ENCODE measurements at regions not wholly inside any gene's neighbourhood (a gene's known extent, or its start where the extent isn't known, plus 50 kb on each side); places are given as distances from the start of the nearest gene placed in this dataset.
A peak's percentile ranks its signal among the peaks of the same experiment; 100 is the strongest.

DNA sequence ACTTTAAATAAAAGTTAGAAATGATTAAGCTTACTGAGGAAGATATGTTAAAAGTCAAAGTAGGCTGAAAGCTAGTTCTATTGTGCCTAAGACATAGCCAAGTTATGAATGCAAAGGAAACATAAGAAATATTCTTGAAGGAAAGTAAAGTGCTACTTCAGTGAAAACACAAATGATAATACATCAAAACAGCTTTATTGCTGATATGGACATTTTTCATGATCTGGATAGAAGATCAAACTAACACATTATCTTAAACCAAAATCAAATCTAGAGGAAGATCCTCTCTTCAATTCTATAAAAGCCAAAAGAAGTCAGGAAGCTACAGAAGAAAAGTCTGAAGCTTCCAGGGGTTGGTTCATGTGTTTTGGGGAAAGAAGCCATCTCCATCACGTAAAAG is 545.9 kb downstream of the COL11A1 start:
- no peaks in the 10 kb centered on the region for H3K4me1 ChIP-seq (ENCODE audit: low read depth)
- DNase-seq (ENCODE audit: low read depth in 1 of 2, low spot score in 1 of 2): no peak
- H3K27me3 ChIP-seq: no peaks in the 10 kb centered on the region
- H3K4me3 ChIP-seq: no peak overlapping the region
- no peaks in the 10 kb centered on the region for H3K9me3 ChIP-seq (ENCODE audit: low read depth)
- TF ChIP-seq, protein P1, sequence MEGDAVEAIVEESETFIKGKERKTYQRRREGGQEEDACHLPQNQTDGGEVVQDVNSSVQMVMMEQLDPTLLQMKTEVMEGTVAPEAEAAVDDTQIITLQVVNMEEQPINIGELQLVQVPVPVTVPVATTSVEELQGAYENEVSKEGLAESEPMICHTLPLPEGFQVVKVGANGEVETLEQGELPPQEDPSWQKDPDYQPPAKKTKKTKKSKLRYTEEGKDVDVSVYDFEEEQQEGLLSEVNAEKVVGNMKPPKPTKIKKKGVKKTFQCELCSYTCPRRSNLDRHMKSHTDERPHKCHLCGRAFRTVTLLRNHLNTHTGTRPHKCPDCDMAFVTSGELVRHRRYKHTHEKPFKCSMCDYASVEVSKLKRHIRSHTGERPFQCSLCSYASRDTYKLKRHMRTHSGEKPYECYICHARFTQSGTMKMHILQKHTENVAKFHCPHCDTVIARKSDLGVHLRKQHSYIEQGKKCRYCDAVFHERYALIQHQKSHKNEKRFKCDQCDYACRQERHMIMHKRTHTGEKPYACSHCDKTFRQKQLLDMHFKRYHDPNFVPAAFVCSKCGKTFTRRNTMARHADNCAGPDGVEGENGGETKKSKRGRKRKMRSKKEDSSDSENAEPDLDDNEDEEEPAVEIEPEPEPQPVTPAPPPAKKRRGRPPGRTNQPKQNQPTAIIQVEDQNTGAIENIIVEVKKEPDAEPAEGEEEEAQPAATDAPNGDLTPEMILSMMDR (IDR thresholded peaks at IDR 0.05; ENCODE audit: low read depth, low read length): no peak
- H3K36me3 ChIP-seq: no peaks in the 10 kb centered on the region
- H3K27ac ChIP-seq: no peak overlapping the region

DNA sequence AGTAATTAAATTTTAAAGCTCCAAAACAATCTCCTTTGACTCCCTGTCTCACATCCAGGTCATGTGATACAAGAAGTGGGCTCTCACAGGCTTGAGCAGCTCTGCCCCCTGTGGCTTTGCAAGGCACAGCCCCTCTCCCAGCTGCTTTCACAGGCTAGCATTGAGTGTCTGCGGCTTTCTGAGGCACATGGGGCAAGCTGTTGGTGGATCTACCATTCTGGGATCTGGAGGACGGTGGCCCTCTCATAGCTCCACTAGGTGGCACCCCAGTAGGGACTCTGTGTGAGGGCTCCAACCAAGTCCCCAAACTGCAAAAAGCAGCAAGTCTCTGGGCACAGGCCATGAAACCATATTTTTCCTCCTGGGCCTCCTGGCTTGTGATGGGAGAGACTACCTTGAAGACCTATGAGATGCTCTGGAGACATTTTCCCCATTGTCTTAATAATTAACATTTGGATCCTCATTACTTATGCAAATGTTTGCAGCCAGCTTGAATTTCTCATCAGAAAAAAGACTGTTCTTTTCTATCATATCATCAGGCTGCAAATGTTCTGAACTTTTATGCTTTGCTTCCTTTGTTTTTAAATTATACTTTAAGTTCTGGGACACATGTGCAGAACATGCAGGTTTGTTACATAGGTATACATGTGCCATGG is 554.1 kb upstream of the OLFM3 start:
- no peak overlapping the region for H3K27ac ChIP-seq
- H3K36me3 ChIP-seq: no peaks in the 10 kb centered on the region
- H3K27me3 ChIP-seq: no peaks in the 10 kb centered on the region
- TF ChIP-seq, protein P1 (IDR thresholded peaks at IDR 0.05; ENCODE audit: low read depth, low read length): peak; percentile 45
- DNase-seq (ENCODE audit: low read depth in 1 of 2, low spot score in 1 of 2): peak; percentile 7 to 20
- no peaks in the 10 kb centered on the region for H3K9me3 ChIP-seq (ENCODE audit: low read depth)
- H3K4me3 ChIP-seq: no peak overlapping the region
- no peaks in the 10 kb centered on the region for H3K4me1 ChIP-seq (ENCODE audit: low read depth)

DNA sequence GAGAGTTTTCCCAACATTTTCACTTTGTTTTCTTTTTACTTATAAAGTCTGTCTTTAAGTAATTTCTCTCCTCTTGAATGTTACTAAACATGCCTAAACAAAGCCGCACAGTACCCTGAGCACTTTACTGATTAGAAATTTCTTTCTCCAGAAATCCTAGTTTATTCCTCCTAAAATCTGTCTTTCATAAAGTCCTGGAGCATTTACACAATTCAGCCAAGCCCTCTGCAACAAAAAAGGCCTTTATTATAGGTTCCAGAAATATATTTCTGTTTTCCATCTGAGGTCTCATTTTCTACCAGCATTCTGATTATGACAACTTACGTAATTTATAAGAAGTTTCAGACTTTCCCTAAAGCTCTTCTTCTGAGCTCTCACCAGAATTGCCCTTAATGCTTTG is 549.5 kb upstream of the OLFM3 start:
- TF ChIP-seq, protein P1 (IDR thresholded peaks at IDR 0.05; ENCODE audit: low read depth, low read length): no peak
- no peaks in the 10 kb centered on the region for H3K36me3 ChIP-seq
- no peaks in the 10 kb centered on the region for H3K9me3 ChIP-seq (ENCODE audit: low read depth)
- H3K4me3 ChIP-seq: no peak overlapping the region
- DNase-seq (ENCODE audit: low read depth in 1 of 2, low spot score in 1 of 2): no peak
- H3K4me1 ChIP-seq (ENCODE audit: low read depth): no peaks in the 10 kb centered on the region
- H3K27me3 ChIP-seq: no peaks in the 10 kb centered on the region
- H3K27ac ChIP-seq: no peak overlapping the region

DNA sequence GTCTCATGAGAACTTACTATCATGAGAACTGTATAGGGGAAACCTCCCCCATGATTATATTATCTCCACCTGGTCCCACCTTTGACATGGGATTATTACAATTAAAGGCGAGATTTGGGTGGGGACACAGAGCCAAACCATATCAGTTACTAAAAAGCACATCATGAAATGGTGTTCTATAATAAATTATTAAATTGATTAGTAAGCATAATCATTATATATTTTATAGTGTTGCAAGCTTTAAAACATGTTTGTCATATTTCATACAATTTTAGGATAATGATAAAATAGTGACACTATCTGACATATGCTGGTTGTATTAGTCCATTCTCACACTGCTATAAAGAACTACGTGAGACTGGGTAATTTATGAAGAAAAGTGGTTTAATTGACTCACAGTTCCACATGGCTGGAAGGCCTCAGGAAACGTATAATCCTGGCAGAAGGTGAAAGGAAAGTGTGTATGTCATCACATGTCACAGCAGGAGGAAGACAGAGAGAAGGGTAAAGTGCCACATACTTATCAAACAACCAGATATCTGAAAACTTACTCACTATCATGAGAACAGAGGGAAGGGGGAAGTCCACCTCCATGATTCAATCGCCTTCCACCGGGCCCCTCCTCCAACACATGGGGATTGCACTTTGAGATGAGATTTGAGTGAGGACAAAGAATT is 539.2 kb upstream of the OLFM3 start:
- no peak overlapping the region for H3K4me3 ChIP-seq
- TF ChIP-seq, protein P1 (IDR thresholded peaks at IDR 0.05; ENCODE audit: low read depth, low read length): no peak
- no peak overlapping the region for H3K27ac ChIP-seq
- no peak for DNase-seq (ENCODE audit: low read depth in 1 of 2, low spot score in 1 of 2)
- no peaks in the 10 kb centered on the region for H3K4me1 ChIP-seq (ENCODE audit: low read depth)
- no peaks in the 10 kb centered on the region for H3K36me3 ChIP-seq
- H3K9me3 ChIP-seq (ENCODE audit: low read depth): no peaks in the 10 kb centered on the region
- H3K27me3 ChIP-seq: no peaks in the 10 kb centered on the region

DNA sequence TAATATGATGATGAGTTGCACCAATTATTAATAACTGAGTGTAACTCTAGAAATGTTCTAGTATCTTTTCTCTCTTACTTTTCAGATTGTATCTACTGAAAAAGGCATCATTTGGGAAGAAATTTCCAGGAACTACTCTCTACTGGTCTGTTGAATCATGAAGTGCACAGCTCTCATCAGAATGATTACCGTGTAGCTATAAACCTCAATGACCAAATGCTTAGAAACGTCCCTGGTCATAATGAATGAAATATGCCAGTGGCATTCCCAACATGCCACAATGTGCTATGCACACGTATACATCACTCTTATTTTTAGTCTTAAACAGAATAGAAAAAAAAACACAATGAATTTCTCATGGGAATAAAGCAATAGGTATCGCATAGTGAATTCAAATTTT is 534.3 kb upstream of the OLFM3 start:
- H3K36me3 ChIP-seq: no peaks in the 10 kb centered on the region
- no peaks in the 10 kb centered on the region for H3K4me1 ChIP-seq (ENCODE audit: low read depth)
- H3K27ac ChIP-seq: no peak overlapping the region
- TF ChIP-seq, protein P1 (IDR thresholded peaks at IDR 0.05; ENCODE audit: low read depth, low read length): no peak
- H3K9me3 ChIP-seq (ENCODE audit: low read depth): no peaks in the 10 kb centered on the region
- no peak for DNase-seq (ENCODE audit: low read depth in 1 of 2, low spot score in 1 of 2)
- no peaks in the 10 kb centered on the region for H3K27me3 ChIP-seq
- no peak overlapping the region for H3K4me3 ChIP-seq

All from cardiac muscle cell (in vitro differentiated cells and primary cell).